Brain microvascular endothelial cell (primary cell): ENCODE measurements at regions not wholly inside any gene's neighbourhood (a gene's known extent, or its start where the extent isn't known, plus 50 kb on each side); places are given as distances from the start of the nearest gene placed in this dataset.

Source experiments
- DNase-seq: peaks from one replicate; pipeline ENCODE4 v3.0.0-alpha.2; 2020
- H3K27ac ChIP-seq: fragments of 250-450 bp; sonication (Bioruptor Pico); 2 replicates; pipeline ENCODE4 v1.5.1; 2020; ENCODE audit warnings: mild to moderate bottlenecking, moderate library complexity
- H3K27me3 ChIP-seq: fragments of 250-450 bp; sonication (Bioruptor Pico); replicated peaks from 2 replicates; pipeline ENCODE4 v1.5.1; 2020; ENCODE audit warnings: mild to moderate bottlenecking
- H3K36me3 ChIP-seq: fragments of 250-450 bp; sonication (Bioruptor Pico); replicated peaks from 2 replicates; pipeline ENCODE4 v1.5.1; 2020; ENCODE audit warnings: mild to moderate bottlenecking
- H3K4me3 ChIP-seq: 2 replicates; pipeline ENCODE4 v1.5.1; 2011; ENCODE audit warnings: low read depth, mild to moderate bottlenecking, control low read depth, low read length, moderate library complexity
- in situ Hi-C: cut with HindIII; loops from 2 replicates; pipeline ENCODE4 v1.10.0; 2017; ENCODE audit warnings: low sequenced_read_pairs, low pct_ligation_motif_present
- TF ChIP-seq, protein P1 (sequence below): IDR thresholded peaks from 2 replicates; pipeline ENCODE4 v1.5.1; 2011; ENCODE audit warnings: low read depth, mild to moderate bottlenecking, moderate library complexity, low read length, control low read depth, inconsistent platforms; ENCODE audit errors: missing control alignments

DNA sequence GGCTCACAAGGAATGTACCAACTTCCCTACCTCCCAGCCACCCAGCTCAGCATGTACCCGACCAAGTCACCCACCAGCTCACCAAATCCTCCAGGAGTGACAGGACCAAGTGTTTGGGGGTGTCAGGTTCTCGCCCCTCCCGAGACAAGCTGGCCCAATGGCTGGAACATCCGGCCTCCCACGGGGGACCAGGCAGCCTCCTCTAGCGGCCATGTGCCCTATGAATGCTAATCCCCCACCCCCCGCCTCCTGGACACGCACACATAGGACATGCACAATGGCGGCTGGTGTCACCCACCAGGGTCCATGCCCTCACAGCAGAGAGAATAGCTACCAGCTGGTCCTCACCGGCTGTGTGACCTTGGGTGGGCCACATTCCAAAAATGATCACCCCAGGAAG lies 151.0 kb downstream of the MN1 start:
- no peak overlapping the region for H3K4me3 ChIP-seq
- H3K27me3 ChIP-seq, result peaks cover 5% of the 10 kb centered on the region
- in situ Hi-C loops, result no loop called here
- H3K27ac ChIP-seq, result no peak overlapping the region
- DNase-seq, result no peak
- H3K36me3 ChIP-seq, result no peaks in the 10 kb centered on the region
- TF ChIP-seq, protein P1, sequence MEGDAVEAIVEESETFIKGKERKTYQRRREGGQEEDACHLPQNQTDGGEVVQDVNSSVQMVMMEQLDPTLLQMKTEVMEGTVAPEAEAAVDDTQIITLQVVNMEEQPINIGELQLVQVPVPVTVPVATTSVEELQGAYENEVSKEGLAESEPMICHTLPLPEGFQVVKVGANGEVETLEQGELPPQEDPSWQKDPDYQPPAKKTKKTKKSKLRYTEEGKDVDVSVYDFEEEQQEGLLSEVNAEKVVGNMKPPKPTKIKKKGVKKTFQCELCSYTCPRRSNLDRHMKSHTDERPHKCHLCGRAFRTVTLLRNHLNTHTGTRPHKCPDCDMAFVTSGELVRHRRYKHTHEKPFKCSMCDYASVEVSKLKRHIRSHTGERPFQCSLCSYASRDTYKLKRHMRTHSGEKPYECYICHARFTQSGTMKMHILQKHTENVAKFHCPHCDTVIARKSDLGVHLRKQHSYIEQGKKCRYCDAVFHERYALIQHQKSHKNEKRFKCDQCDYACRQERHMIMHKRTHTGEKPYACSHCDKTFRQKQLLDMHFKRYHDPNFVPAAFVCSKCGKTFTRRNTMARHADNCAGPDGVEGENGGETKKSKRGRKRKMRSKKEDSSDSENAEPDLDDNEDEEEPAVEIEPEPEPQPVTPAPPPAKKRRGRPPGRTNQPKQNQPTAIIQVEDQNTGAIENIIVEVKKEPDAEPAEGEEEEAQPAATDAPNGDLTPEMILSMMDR, result no peak

DNA sequence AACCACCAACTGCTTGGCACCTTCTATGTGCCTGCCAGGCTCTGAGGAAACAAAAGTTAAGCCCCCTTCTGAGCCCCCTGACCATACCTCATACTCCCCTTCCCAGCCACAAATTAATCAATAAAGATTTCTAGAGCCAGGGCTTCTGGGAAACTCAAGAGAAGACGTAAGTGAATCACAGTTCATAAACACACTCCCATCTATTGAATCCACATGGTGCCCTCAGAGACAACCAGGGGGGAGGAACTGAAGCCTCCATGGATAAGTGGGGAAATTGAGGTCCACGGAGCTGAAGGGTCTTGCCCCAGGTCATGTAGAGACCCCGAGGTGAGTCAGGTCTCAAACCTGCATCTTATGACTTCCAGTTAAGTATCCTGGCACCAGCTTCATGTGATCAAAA lies 150.6 kb downstream of the MN1 start:
- DNase-seq, result no peak
- TF ChIP-seq, protein P1, result no peak
- Histone ChIP-seq H3K27ac (no peak overlapping the region), H3K36me3 (no peaks in the 10 kb centered on the region), H3K4me3 (no peak overlapping the region), H3K27me3 (peaks cover 5% of the 10 kb centered on the region)
- in situ Hi-C loops, result no loop called here

DNA sequence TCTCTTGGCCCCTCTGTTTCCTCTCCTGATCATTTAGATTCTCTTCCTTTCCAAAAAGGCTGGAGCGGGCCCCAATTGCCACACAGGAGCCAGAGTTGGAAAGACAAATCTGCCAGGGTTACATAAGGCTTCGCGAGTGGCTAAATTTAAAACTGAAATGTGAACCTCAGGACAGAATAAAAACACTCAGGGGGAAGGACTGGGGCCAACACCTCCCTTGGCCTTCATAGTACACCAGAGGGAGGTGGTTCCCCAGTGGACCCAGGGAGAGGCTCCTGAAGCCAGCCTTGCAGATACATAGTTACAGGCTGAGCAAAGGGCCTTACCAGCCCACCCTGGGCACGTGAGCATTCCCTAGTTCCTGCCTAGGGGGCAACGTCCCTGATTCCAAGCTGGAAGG lies 150.1 kb downstream of the MN1 start:
- H3K27me3 ChIP-seq, result peaks cover 5% of the 10 kb centered on the region
- TF ChIP-seq, protein P1, result no peak

DNA sequence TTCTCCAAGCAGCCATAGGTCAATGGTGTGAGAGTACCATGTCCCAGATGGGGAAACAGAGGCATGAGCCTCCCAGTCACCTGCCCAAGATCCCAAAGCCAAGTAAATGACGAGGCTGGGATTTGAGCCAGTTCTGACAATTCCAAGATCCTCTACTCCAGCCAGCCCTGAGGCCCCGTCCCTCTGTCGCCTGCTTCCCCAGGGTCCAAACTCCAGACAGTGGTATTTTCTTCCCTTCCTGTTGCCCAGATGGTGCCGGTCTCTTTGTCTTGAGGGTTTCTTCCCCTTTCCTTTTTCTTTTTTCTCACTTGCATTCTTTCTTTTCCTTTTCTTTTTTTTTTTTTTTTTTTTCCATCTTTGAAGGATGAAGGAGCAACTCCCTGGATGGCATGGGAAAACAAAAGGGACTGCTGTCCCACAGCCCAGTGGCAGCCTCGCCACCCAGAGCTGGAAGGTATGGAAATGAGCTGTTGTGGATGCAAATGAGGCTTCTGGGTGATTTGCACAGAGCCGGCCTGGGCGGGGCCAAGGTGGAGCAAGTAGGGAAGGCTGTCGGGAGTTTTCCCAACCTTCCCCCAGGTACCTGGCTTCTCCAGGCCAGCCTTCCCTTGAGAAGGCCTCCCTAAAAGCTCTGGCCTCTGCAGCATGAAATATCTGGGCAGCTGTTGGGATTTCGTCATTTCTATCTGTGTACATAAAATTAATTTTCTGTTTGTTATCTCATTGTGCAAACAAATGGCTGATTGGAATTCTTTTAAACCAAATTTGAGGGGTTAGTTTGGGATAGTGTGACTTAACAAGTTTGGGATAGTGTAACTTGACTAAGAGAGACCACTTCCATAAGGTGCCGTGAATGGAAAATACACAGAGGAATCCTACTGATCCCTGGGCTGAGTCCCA lies 146.8 kb downstream of the MN1 start:
- Histone ChIP-seq H3K36me3 (no peaks in the 10 kb centered on the region), H3K27ac (no peak overlapping the region), H3K27me3 (no peaks in the 10 kb centered on the region), H3K4me3 (no peak overlapping the region)
- no peak for DNase-seq
- TF ChIP-seq, protein P1, result no peak
- in situ Hi-C loops, result no loop called here

More for the DNA sequence above, 150.1 kb downstream of the MN1 start:
- Histone ChIP-seq H3K27ac (no peak overlapping the region), H3K4me3 (no peak overlapping the region), H3K36me3 (no peaks in the 10 kb centered on the region)
- in situ Hi-C loops, result no loop called here
- DNase-seq, result no peak

DNA sequence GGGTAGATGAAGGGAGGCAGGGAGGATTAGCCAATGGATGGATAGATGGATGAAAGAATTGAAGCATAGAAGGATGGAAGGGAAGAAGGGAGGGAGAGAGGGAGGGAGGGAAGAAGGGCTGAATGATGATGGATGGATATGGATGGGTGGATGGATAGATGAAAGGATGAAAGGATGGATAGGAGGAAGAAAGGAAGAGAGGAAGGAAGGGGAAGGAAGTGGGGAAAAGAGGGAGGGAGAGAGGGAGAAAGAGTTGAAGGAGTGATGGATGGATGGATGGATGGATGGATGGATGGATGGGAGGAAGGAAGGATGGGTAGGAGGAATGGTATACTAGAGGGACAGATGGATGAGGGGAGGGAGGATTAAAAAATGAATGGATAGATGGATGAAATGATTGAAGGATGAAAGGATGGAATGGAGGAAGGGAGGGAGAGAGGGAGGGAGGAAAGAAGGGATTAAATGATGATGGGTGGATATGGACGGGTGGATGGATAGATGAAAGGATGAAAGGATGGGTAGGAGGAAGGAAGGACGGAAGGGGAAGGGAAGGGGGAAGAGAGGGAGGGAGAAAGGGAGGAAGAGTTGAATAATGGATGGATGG lies 145.9 kb downstream of the MN1 start:
- in situ Hi-C loops, result no loop called here
- no peak for DNase-seq
- TF ChIP-seq, protein P1, result no peak
- no peak overlapping the region for H3K4me3 ChIP-seq
- no peaks in the 10 kb centered on the region for H3K36me3 ChIP-seq
- no peak overlapping the region for H3K27ac ChIP-seq
- H3K27me3 ChIP-seq, result no peaks in the 10 kb centered on the region
